22Rv1 (cell line): ENCODE measurements at regions not wholly inside any gene's neighbourhood (a gene's known extent, or its start where the extent isn't known, plus 50 kb on each side); places are given as distances from the start of the nearest gene placed in this dataset.

Experiments used
- CTCF ChIP-seq: fragments of 450-650 bp; IDR thresholded peaks from 2 replicates; pipeline ENCODE4 v1.5.1; 2017; ENCODE audit warnings: mild to moderate bottlenecking
- ZFX ChIP-seq: fragments of 450-650 bp; IDR thresholded peaks from 2 replicates; pipeline ENCODE4 v1.6.1; 2017; ENCODE audit warnings: antibody characterized with exemption, borderline replicate concordance

GRCh38 chr22:26779929-26780328, 122.5 kb downstream of the MIAT start:
- TF ChIP-seq CTCF (no peak), ZFX (no peak)
